SK-N-SH treated with all-trans-retinoic acid at 6 μM for 48 hours (cell line): ENCODE measurements at regions not wholly inside any gene's neighbourhood (a gene's known extent, or its start where the extent isn't known, plus 50 kb on each side); places are given as distances from the start of the nearest gene placed in this dataset.

Experiments
- ATAC-seq: fragments of 200-7000 bp; cut with Tn5 transposase; 3 replicates; pipeline ENCODE4 v1.9.1; 2020; ENCODE audit warnings: mild to moderate bottlenecking, moderate library complexity
- ARNTL ChIP-seq: fragments of 450-650 bp; formaldehyde crosslinking; IDR thresholded peaks from 2 replicates; pipeline ENCODE4 v1.5.0; 2020; ENCODE audit warnings: low read depth, mild to moderate bottlenecking, moderate library complexity, borderline replicate concordance
- BACH2 ChIP-seq: fragments of 250-450 bp; sonication (Bioruptor Pico); IDR thresholded peaks from 2 replicates; pipeline ENCODE4 v1.9.0; 2021; ENCODE audit warnings: mild to moderate bottlenecking, borderline replicate concordance
- CSDC2 ChIP-seq: fragments of 250-450 bp; sonication (Bioruptor Pico); IDR thresholded peaks from 2 replicates; pipeline ENCODE4 v1.5.0; 2020; ENCODE audit warnings: mild to moderate bottlenecking, moderate library complexity
- ESRRG ChIP-seq: fragments of 250-450 bp; sonication (Bioruptor Pico); IDR thresholded peaks from 2 replicates; pipeline ENCODE4 v1.6.1; 2021; ENCODE audit warnings: mild to moderate bottlenecking
- GLIS3 ChIP-seq: fragments of 250-450 bp; sonication (Bioruptor Pico); IDR thresholded peaks from 2 replicates; pipeline ENCODE4 v1.5.0; 2020; ENCODE audit warnings: mild to moderate bottlenecking, moderate library complexity
- ISL1 ChIP-seq: fragments of 250-450 bp; sonication (Bioruptor Pico); IDR thresholded peaks from 2 replicates; pipeline ENCODE4 v2.1.2; 2022; ENCODE audit warnings: mild to moderate bottlenecking, moderate library complexity
- OSR1 ChIP-seq: fragments of 250-450 bp; sonication (Bioruptor Pico); IDR thresholded peaks from 2 replicates; pipeline ENCODE4 v1.8.0; 2022; ENCODE audit warnings: moderate library complexity, mild to moderate bottlenecking, inconsistent platforms
- PPARA ChIP-seq: fragments of 250-450 bp; sonication (Bioruptor Pico); IDR thresholded peaks from 2 replicates; pipeline ENCODE4 v1.5.0; 2020; ENCODE audit warnings: mild to moderate bottlenecking, borderline replicate concordance
- RARB ChIP-seq: fragments of 250-450 bp; sonication (Bioruptor Pico); IDR thresholded peaks from 2 replicates; pipeline ENCODE4 v1.8.0; 2021; ENCODE audit warnings: mild to moderate bottlenecking, moderate library complexity
- SNAI2 ChIP-seq: fragments of 250-450 bp; sonication (Bioruptor Pico); IDR thresholded peaks from 2 replicates; pipeline ENCODE4 v1.5.0; 2020; ENCODE audit warnings: mild to moderate bottlenecking, moderate library complexity
- TCF4 ChIP-seq: fragments of 250-450 bp; sonication (Bioruptor Pico); IDR thresholded peaks from 2 replicates; pipeline ENCODE4 v1.8.0; 2021; ENCODE audit warnings: mild to moderate bottlenecking, moderate library complexity, borderline replicate concordance
- TOX ChIP-seq: fragments of 250-450 bp; sonication (Bioruptor Pico); IDR thresholded peaks from 2 replicates; pipeline ENCODE4 v1.8.0; 2021; ENCODE audit warnings: mild to moderate bottlenecking, moderate library complexity, borderline replicate concordance
- ZC3H10 ChIP-seq: fragments of 250-450 bp; sonication (Bioruptor Pico); IDR thresholded peaks from 2 replicates; pipeline ENCODE4 v1.5.1; 2021; ENCODE audit warnings: mild to moderate bottlenecking, moderate library complexity
- ZFP3 ChIP-seq: fragments of 250-450 bp; sonication (Bioruptor Pico); IDR thresholded peaks from 2 replicates; pipeline ENCODE4 v1.5.0; 2020; ENCODE audit warnings: mild to moderate bottlenecking, moderate library complexity
- ZFP30 ChIP-seq: fragments of 450-650 bp; formaldehyde crosslinking; IDR thresholded peaks from 2 replicates; pipeline ENCODE4 v1.5.0; 2022; ENCODE audit warnings: mild to moderate bottlenecking, moderate library complexity
- ZNF565 ChIP-seq: fragments of 450-650 bp; formaldehyde crosslinking; conservative IDR thresholded peaks from 2 replicates; pipeline ENCODE4 v1.5.0; 2020; ENCODE audit warnings: low read depth, mild to moderate bottlenecking, moderate library complexity
- ZNF70 ChIP-seq: fragments of 450-650 bp; formaldehyde crosslinking; IDR thresholded peaks from 2 replicates; pipeline ENCODE4 v1.5.0; 2020; ENCODE audit warnings: mild to moderate bottlenecking, moderate library complexity
- TF ChIP-seq, protein P1 (sequence below): fragments of 250-450 bp; sonication (Bioruptor Pico); IDR thresholded peaks from 2 replicates; pipeline ENCODE4 v1.5.0; 2020; ENCODE audit warnings: mild to moderate bottlenecking, moderate library complexity
- TF ChIP-seq, protein P2 (sequence below): fragments of 250-450 bp; sonication (Bioruptor Pico); IDR thresholded peaks from 2 replicates; pipeline ENCODE4 v1.5.1; 2020; ENCODE audit warnings: low read depth, mild to moderate bottlenecking, moderate library complexity
- TF ChIP-seq, protein P3 (sequence below): fragments of 250-450 bp; sonication (Bioruptor Pico); IDR thresholded peaks from 2 replicates; pipeline ENCODE4 v1.5.1; 2021; ENCODE audit warnings: mild to moderate bottlenecking, moderate library complexity
- TF ChIP-seq, protein P4 (sequence below): fragments of 250-450 bp; sonication (Bioruptor Pico); IDR thresholded peaks from 2 replicates; pipeline ENCODE4 v1.8.0; 2020; ENCODE audit warnings: mild to moderate bottlenecking, moderate library complexity, borderline replicate concordance

DNA sequence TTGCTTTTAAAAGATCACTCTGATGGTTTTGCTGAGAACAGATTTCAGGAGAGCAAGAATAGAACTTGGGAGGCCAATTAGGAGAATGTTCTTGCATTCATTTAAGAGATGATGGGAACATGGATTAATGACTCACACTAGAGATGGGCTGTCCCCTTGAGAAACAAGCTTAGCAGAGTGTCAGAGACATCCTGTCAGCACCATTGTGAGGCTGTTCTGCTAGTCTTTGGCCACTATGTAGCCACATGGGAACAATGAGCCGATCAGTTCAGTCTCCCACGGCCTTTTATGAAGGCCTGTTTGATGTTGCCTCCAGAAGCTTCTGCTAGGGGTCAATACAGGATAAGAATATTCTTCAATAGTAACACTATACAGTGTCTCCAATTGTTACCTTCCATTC, 113.0 kb upstream of the EYA4 start:
- ATAC-seq = no peak
- TF ChIP-seq ZC3H10 (CRISPR knock-in tag) = no peak
- TF ChIP-seq TOX (CRISPR knock-in tag) = no peak
- no peak for TF ChIP-seq ZNF565
- TF ChIP-seq, protein P1, sequence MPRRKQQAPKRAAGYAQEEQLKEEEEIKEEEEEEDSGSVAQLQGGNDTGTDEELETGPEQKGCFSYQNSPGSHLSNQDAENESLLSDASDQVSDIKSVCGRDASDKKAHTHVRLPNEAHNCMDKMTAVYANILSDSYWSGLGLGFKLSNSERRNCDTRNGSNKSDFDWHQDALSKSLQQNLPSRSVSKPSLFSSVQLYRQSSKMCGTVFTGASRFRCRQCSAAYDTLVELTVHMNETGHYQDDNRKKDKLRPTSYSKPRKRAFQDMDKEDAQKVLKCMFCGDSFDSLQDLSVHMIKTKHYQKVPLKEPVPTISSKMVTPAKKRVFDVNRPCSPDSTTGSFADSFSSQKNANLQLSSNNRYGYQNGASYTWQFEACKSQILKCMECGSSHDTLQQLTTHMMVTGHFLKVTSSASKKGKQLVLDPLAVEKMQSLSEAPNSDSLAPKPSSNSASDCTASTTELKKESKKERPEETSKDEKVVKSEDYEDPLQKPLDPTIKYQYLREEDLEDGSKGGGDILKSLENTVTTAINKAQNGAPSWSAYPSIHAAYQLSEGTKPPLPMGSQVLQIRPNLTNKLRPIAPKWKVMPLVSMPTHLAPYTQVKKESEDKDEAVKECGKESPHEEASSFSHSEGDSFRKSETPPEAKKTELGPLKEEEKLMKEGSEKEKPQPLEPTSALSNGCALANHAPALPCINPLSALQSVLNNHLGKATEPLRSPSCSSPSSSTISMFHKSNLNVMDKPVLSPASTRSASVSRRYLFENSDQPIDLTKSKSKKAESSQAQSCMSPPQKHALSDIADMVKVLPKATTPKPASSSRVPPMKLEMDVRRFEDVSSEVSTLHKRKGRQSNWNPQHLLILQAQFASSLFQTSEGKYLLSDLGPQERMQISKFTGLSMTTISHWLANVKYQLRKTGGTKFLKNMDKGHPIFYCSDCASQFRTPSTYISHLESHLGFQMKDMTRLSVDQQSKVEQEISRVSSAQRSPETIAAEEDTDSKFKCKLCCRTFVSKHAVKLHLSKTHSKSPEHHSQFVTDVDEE (CRISPR knock-in tag) = no peak
- no peak for TF ChIP-seq ZFP30 (CRISPR knock-in tag)
- TF ChIP-seq OSR1 (CRISPR knock-in tag) = no peak
- TF ChIP-seq, protein P2, sequence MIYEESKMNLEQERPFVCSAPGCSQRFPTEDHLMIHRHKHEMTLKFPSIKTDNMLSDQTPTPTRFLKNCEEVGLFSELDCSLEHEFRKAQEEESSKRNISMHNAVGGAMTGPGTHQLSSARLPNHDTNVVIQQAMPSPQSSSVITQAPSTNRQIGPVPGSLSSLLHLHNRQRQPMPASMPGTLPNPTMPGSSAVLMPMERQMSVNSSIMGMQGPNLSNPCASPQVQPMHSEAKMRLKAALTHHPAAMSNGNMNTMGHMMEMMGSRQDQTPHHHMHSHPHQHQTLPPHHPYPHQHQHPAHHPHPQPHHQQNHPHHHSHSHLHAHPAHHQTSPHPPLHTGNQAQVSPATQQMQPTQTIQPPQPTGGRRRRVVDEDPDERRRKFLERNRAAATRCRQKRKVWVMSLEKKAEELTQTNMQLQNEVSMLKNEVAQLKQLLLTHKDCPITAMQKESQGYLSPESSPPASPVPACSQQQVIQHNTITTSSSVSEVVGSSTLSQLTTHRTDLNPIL = no peak
- no peak for TF ChIP-seq ZFP3 (CRISPR knock-in tag)
- TF ChIP-seq RARB (CRISPR knock-in tag) = no peak
- no peak for TF ChIP-seq SNAI2 (CRISPR knock-in tag)
- TF ChIP-seq ISL1 (CRISPR knock-in tag) = no peak
- no peak for TF ChIP-seq ESRRG
- TF ChIP-seq PPARA (CRISPR knock-in tag) = no peak
- TF ChIP-seq, protein P3, sequence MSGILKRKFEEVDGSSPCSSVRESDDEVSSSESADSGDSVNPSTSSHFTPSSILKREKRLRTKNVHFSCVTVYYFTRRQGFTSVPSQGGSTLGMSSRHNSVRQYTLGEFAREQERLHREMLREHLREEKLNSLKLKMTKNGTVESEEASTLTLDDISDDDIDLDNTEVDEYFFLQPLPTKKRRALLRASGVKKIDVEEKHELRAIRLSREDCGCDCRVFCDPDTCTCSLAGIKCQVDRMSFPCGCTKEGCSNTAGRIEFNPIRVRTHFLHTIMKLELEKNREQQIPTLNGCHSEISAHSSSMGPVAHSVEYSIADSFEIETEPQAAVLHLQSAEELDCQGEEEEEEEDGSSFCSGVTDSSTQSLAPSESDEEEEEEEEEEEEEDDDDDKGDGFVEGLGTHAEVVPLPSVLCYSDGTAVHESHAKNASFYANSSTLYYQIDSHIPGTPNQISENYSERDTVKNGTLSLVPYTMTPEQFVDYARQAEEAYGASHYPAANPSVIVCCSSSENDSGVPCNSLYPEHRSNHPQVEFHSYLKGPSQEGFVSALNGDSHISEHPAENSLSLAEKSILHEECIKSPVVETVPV (CRISPR knock-in tag) = no peak

DNA sequence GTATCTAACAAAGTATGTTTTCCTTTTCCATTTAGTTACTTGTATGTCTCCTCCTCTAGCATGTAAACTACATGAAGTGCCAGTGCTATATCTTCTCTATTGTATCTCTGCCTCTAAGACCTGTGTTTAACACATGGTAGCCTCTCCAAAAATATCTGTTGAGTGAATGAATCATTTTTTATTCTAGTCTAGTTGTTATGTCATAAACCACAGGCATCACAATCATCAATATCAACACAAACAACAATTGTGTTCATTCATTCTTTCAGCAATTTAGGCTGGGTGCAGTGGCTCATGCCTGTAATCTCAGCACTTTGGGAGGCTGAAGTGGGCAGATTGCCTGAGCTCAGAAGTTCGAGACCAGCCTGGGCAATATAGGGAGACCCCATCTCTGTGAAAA, 111.6 kb upstream of the EYA4 start:
- ATAC-seq = no peak

More for the DNA sequence above, 111.6 kb upstream of the EYA4 start:
- TF ChIP-seq ARNTL (CRISPR knock-in tag) = no peak
- TF ChIP-seq TOX (CRISPR knock-in tag) = no peak
- no peak for TF ChIP-seq OSR1 (CRISPR knock-in tag)
- TF ChIP-seq, protein P2 = no peak
- no peak for TF ChIP-seq SNAI2 (CRISPR knock-in tag)
- no peak for TF ChIP-seq CSDC2
- no peak for TF ChIP-seq RARB (CRISPR knock-in tag)
- no peak for TF ChIP-seq TCF4
- no peak for TF ChIP-seq ZNF70 (CRISPR knock-in tag)
- TF ChIP-seq, protein P3 (CRISPR knock-in tag) = no peak
- no peak for TF ChIP-seq BACH2
- no peak for TF ChIP-seq ZNF565
- TF ChIP-seq ZFP30 (CRISPR knock-in tag) = no peak
- TF ChIP-seq, protein P4, sequence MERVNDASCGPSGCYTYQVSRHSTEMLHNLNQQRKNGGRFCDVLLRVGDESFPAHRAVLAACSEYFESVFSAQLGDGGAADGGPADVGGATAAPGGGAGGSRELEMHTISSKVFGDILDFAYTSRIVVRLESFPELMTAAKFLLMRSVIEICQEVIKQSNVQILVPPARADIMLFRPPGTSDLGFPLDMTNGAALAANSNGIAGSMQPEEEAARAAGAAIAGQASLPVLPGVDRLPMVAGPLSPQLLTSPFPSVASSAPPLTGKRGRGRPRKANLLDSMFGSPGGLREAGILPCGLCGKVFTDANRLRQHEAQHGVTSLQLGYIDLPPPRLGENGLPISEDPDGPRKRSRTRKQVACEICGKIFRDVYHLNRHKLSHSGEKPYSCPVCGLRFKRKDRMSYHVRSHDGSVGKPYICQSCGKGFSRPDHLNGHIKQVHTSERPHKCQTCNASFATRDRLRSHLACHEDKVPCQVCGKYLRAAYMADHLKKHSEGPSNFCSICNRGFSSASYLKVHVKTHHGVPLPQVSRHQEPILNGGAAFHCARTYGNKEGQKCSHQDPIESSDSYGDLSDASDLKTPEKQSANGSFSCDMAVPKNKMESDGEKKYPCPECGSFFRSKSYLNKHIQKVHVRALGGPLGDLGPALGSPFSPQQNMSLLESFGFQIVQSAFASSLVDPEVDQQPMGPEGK = no peak
- no peak for TF ChIP-seq GLIS3
- TF ChIP-seq ISL1 (CRISPR knock-in tag) = no peak
